ENCODE measurements at regions not wholly inside any gene's neighbourhood (a gene's known extent, or its start where the extent isn't known, plus 50 kb on each side); places are given as distances from the start of the nearest gene placed in this dataset.

- H3K36me3 ChIP-seq (ENCODE audit: control insufficient read depth in 2 of 2, insufficient read depth in 1 of 2, low read length in 2 of 2), result no peaks in the 10 kb centered on the region
- H3K9me3 ChIP-seq (ENCODE audit: control insufficient read depth, insufficient read depth, low read depth, low read length), result no peaks in the 10 kb centered on the region
- no peak overlapping the region for H3K4me3 ChIP-seq (ENCODE audit: low read depth, low read length)
- no peak overlapping the region for H3K27ac ChIP-seq (ENCODE audit: extremely low read depth, low read depth, low read length)
- ChIA-PET POLR2A (no interaction called here), CTCF (interaction anchor here (0.6 to 0.8 kb wide), 3 partner anchors 13 to 90 kb away, joined by 3 to 4 read pairs (median 4); no protein-coding TSS in a partner anchor)
- TF ChIP-seq ZNF366 (tag by site-specific recombination; conservative IDR thresholded peaks at IDR 0.05) (peak; percentile 64), ZNF629 (tag by site-specific recombination; IDR thresholded peaks at IDR 0.05) (no peak)
- H3K4me1 ChIP-seq (ENCODE audit: control insufficient read depth, insufficient read depth, low read length), result no peaks in the 10 kb centered on the region
Measured at GRCh38 chr17:36844013-36844412, 93.3 kb upstream of the LHX1 start.

GRCh38 chr17:36844601-36845000, 92.7 kb upstream of the LHX1 start:
- no peak overlapping the region for H3K27ac ChIP-seq (ENCODE audit: extremely low read depth, low read depth, low read length)
- ChIA-PET CTCF (interaction anchor here (0.6 kb wide), 2 partner anchors 19 to 90 kb away, joined by 3 to 4 read pairs; no protein-coding TSS in a partner anchor), POLR2A (interaction anchor here (0.5 kb wide), 1 partner anchor 1057 kb away, joined by 3 read pairs; no protein-coding TSS in a partner anchor)
- TF ChIP-seq ZNF830 (tag by site-specific recombination; IDR thresholded peaks at IDR 0.05; ENCODE audit: low read depth) (no peak), ZNF664 (tag by site-specific recombination; IDR thresholded peaks at IDR 0.05) (peak; percentile 50; the same call in 1 of the 2 replicates)
- TF ChIP-seq, protein P1, sequence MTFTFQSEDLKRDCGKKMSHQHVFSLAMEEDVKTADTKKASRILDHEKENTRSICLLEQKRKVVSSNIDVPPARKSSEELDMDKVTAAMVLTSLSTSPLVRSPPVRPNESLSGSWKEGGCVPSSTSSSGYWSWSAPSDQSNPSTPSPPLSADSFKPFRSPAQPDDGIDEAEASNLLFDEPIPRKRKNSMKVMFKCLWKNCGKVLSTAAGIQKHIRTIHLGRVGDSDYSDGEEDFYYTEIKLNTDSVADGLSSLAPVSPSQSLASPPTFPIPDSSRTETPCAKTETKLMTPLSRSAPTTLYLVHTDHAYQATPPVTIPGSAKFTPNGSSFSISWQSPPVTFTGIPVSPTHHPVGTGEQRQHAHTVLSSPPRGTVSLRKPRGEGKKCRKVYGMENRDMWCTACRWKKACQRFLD (tag by site-specific recombination; IDR thresholded peaks at IDR 0.05), result no peak
- TF ChIP-seq, protein P2, sequence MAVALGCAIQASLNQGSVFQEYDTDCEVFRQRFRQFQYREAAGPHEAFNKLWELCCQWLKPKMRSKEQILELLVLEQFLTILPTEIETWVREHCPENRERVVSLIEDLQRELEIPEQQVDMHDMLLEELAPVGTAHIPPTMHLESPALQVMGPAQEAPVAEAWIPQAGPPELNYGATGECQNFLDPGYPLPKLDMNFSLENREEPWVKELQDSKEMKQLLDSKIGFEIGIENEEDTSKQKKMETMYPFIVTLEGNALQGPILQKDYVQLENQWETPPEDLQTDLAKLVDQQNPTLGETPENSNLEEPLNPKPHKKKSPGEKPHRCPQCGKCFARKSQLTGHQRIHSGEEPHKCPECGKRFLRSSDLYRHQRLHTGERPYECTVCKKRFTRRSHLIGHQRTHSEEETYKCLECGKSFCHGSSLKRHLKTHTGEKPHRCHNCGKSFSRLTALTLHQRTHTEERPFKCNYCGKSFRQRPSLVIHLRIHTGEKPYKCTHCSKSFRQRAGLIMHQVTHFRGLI (tag by site-specific recombination; IDR thresholded peaks at IDR 0.05), result no peak
- H3K4me1 ChIP-seq (ENCODE audit: control insufficient read depth, insufficient read depth, low read length), result peaks cover under 1% of the 10 kb centered on the region; the same call in 1 of the 2 replicates
- H3K36me3 ChIP-seq (ENCODE audit: control insufficient read depth in 2 of 2, insufficient read depth in 1 of 2, low read length in 2 of 2), result no peaks in the 10 kb centered on the region
- no peaks in the 10 kb centered on the region for H3K9me3 ChIP-seq (ENCODE audit: control insufficient read depth, insufficient read depth, low read depth, low read length)
- no peak overlapping the region for H3K4me3 ChIP-seq (ENCODE audit: low read depth, low read length)

GRCh38 chr17:36845916-36846315, 91.4 kb upstream of the LHX1 start:
- peaks cover 5% of the 10 kb centered on the region; the same call in 1 of the 2 replicates for H3K4me1 ChIP-seq (ENCODE audit: control insufficient read depth, insufficient read depth, low read length)
- ChIA-PET CTCF (interaction anchor here (0.7 kb wide), 1 partner anchor 202 kb away, joined by 3 read pairs; no protein-coding TSS in a partner anchor), POLR2A (no interaction called here)
- no peaks in the 10 kb centered on the region for H3K36me3 ChIP-seq (ENCODE audit: control insufficient read depth in 2 of 2, insufficient read depth in 1 of 2, low read length in 2 of 2)
- H3K4me3 ChIP-seq (ENCODE audit: low read depth, low read length), result no peak overlapping the region
- H3K27ac ChIP-seq (ENCODE audit: extremely low read depth, low read depth, low read length), result no peak overlapping the region
- H3K9me3 ChIP-seq (ENCODE audit: control insufficient read depth, insufficient read depth, low read depth, low read length), result no peaks in the 10 kb centered on the region
- TF ChIP-seq ZNF280C (tag by site-specific recombination; IDR thresholded peaks at IDR 0.05) (no peak), ZNF19 (tag by site-specific recombination; IDR thresholded peaks at IDR 0.05; ENCODE audit: low read depth) (no peak), ZFP69B (tag by site-specific recombination; IDR thresholded peaks at IDR 0.05) (no peak), ZNF518A (tag by site-specific recombination; conservative IDR thresholded peaks at IDR 0.05; ENCODE audit: low read depth) (no peak), BCL11B (tag by site-specific recombination; IDR thresholded peaks at IDR 0.05; ENCODE audit: low read depth) (no peak), PRDM1 (tag by site-specific recombination; IDR thresholded peaks at IDR 0.05) (no peak), ZNF623 (tag by site-specific recombination; IDR thresholded peaks at IDR 0.05) (no peak), ZNF529 (tag by site-specific recombination; IDR thresholded peaks at IDR 0.05; ENCODE audit: insufficient replicate concordance) (no peak), ZNF600 (tag by site-specific recombination; IDR thresholded peaks at IDR 0.05) (no peak), ZNF629 (tag by site-specific recombination; IDR thresholded peaks at IDR 0.05) (no peak), ZNF677 (tag by site-specific recombination; IDR thresholded peaks at IDR 0.05) (no peak), ZNF791 (tag by site-specific recombination; IDR thresholded peaks at IDR 0.05) (no peak), MEIS1 (CRISPR knock-in tag; IDR thresholded peaks at IDR 0.05; ENCODE audit: borderline replicate concordance) (no peak), ZNF354C (tag by site-specific recombination; IDR thresholded peaks at IDR 0.05; ENCODE audit: borderline replicate concordance, low read depth) (no peak), ZXDB (tag by site-specific recombination; IDR thresholded peaks at IDR 0.05) (no peak)
- TF ChIP-seq, protein P1 (tag by site-specific recombination; IDR thresholded peaks at IDR 0.05), result no peak

Data from HEK293 (cell line).